RCC 7860 (cell line): ENCODE measurements at regions not wholly inside any gene's neighbourhood (a gene's known extent, or its start where the extent isn't known, plus 50 kb on each side); places are given as distances from the start of the nearest gene placed in this dataset.

Experiments
- DNase-seq: peaks from one replicate; pipeline ENCODE4 v3.0.0-alpha.2; 2015; ENCODE audit warnings: low spot score
- FAIRE-seq: peaks from 2 replicates; lab custom pipeline; 2012; peaks lifted over from hg19 to GRCh38; lab: Jason Lieb, UNC

GRCh38 chr14:81668626-81669274 is 135.1 kb upstream of the SEL1L start:
- DNase-seq = no peak
- FAIRE-seq = no peak

GRCh38 chr14:81669308-81669707 is 135.7 kb upstream of the SEL1L start:
- no peak for DNase-seq
- FAIRE-seq = no peak

DNA sequence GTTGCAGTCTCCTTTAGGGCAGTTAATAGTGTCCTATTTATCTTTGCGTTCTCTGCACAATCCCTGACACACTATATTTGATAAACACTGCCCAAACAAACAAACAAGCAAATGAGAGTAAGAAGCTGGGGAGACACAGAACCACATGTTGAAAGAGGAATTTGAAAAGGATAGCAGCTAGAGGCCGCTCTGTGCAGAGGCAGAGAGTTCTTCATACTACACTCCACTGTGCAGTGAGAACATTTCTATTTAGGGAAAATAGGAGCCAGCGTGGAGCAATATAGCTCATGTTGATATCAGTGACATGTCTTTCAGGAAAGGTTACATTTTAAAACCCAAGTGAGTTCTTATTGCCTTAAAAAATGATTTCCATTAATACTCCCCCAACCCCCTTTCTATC is 140.3 kb upstream of the SEL1L start:
- DNase-seq = no peak
- no peak for FAIRE-seq

- FAIRE-seq = no peak
- DNase-seq = no peak
Measured at GRCh38 chr14:81676395-81676794, 142.7 kb upstream of the SEL1L start.

DNA sequence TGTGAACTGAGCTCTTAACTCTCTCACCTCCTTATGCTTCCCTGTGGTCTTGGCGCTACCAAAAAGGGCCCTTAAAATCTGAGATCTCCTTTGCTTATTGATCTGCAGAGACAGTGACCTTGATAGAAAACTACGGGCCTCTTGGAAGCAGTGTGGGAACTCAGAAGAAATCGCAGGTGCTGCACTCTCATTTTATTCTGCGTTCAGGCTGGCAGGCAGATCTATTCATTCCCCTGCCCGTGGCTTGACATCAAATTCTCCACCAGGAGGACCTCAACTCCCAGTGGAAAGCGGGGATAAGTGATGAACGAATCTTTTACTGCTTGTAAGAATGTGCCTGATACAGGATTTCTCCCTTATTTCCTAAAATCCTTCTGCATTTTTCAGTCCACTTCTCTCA is 143.2 kb upstream of the SEL1L start:
- FAIRE-seq = no peak
- DNase-seq = no peak

GRCh38 chr14:81677736-81678135 is 144.1 kb upstream of the SEL1L start:
- FAIRE-seq = no peak
- no peak for DNase-seq

- DNase-seq (no peak), FAIRE-seq (no peak)
Measured at GRCh38 chr14:81679226-81679625, 145.6 kb upstream of the SEL1L start.

DNA sequence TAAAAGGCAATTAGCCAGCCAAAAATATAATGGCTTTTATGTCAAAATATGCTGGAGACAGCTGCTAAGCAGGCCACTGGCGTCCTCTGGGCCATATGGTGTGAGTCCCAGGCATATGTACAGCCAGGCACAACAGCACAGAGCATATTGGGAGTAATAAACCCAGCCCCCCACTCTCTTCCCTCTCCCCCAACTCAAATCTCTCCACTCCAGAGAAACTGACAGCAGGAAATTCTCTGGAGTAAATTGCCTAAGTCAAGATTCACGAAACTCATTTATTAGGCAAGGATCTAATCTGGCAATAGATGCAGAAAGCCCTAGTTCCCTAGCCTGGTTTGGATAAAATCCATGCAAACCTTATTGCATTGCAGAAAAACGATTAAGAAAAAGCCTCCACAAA is 147.9 kb upstream of the SEL1L start:
- no peak for DNase-seq
- FAIRE-seq = no peak

GRCh38 chr14:81682134-81682533 is 148.5 kb upstream of the SEL1L start:
- no peak for FAIRE-seq
- DNase-seq = no peak

GRCh38 chr14:81682701-81683100 is 149.0 kb upstream of the SEL1L start:
- FAIRE-seq (no peak), DNase-seq (no peak)

GRCh38 chr14:81684696-81685095 is 151.0 kb upstream of the SEL1L start:
- FAIRE-seq (no peak), DNase-seq (no peak)

- FAIRE-seq (no peak), DNase-seq (no peak)
Measured at GRCh38 chr14:81686512-81686911, 152.9 kb upstream of the SEL1L start.

DNA sequence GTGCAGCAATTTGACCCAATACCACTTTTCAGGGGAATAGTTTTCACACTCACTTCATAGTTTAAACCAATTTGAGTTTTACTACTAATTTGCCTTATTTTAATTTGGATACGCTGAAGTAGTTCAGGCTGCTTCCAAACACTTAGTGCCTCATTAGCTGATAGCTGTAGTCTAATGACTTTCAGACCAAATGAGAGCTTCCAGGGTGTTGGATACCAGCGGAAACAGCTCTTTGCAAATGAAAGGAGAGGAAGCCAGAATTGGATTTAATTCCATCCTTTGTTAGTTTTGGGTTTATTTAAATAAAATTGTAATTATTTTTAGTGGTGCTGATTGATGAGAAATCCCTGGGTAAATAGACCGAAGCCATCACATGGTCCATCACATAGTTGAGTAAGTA is 158.3 kb upstream of the SEL1L start:
- FAIRE-seq (no peak), DNase-seq (no peak)

DNA sequence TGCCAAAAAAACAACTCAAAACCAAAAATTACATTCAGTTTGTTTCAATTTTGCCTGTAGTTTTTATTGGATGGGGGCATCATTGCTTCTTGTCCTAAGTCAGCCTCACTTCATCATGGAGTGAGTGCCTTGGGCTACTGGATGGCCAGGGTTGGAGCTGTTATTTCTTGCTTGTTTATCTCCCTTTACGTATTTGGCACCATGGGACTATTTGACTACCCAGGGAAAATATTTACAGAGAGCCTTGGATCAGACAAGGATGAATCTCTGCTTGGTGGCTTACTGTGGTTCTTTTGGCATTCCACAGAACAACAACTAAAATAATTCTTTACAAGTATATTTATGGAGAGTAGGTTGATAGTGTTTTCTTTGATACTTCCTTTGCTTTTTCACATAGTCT is 160.8 kb upstream of the SEL1L start:
- DNase-seq = no peak
- FAIRE-seq = no peak

DNA sequence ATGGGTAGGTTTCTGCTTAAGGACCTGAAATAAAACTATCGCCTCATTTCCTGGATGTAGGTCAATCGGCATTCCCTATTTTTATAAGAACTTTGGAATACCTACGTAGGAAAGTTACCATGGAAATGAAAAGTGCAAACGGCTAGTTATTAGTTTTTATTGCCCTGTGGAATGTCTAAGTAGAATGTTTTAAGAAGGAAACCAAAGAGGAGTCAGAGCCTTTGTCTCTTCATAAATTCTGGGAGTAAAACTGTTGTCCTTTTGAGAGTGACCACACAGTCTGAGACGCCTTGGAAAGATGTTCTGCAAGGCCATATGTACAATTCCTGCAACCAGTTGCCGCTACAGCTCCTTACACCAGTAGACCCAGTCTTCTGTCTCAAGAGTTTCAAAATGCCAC is 176.0 kb upstream of the SEL1L start:
- FAIRE-seq (no peak), DNase-seq (no peak)

GRCh38 chr14:81710232-81710845 is 176.7 kb upstream of the SEL1L start:
- DNase-seq (no peak), FAIRE-seq (no peak)

- FAIRE-seq (no peak), DNase-seq (no peak)
Measured at GRCh38 chr14:81715731-81716130, 182.1 kb upstream of the SEL1L start.

- no peak for DNase-seq
- no peak for FAIRE-seq
Measured at GRCh38 chr14:81716953-81717352, 183.3 kb upstream of the SEL1L start.

DNA sequence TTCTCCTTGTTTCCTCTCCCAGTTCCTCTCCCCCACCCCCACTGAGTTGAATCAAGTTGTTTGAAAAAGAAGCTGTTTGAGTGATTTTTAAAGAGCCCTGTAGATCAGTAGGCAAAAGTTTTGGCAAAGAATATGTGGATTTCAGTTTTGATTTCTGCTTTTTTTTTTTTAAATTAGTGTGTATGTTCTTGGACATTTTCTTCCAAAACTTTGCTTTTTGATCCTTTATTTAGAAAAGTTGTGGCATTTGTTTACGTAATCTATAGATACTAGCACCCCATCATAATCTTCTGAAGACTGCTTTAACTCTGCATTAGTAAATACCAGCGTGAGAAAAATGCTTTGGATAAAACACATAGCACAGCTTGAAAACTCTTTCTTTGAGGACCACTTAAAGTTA is 190.3 kb upstream of the SEL1L start:
- DNase-seq (no peak), FAIRE-seq (no peak)

GRCh38 chr14:81727218-81727617 is 193.6 kb upstream of the SEL1L start:
- DNase-seq (no peak), FAIRE-seq (no peak)

DNA sequence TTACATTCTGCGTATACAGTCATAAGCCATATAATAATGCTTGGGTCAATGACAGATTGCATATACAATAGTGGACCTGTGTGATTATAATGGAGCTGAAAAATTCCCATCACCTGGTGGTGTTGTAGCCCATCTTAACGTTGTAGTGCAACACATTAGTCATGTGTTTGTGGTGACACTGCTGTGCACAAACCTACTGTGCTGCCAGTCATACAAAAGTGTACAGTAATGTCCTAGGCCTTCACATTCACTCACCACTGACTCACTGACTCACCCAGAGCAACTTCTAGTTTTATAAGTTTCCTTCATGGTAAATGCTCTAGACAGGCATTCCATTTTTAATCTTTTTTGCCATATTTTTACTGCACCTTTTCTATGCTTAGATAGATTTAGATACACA is 194.8 kb upstream of the SEL1L start:
- no peak for DNase-seq
- no peak for FAIRE-seq

- FAIRE-seq = no peak
- no peak for DNase-seq
Measured at GRCh38 chr14:81729622-81730021, 196.0 kb upstream of the SEL1L start.

DNA sequence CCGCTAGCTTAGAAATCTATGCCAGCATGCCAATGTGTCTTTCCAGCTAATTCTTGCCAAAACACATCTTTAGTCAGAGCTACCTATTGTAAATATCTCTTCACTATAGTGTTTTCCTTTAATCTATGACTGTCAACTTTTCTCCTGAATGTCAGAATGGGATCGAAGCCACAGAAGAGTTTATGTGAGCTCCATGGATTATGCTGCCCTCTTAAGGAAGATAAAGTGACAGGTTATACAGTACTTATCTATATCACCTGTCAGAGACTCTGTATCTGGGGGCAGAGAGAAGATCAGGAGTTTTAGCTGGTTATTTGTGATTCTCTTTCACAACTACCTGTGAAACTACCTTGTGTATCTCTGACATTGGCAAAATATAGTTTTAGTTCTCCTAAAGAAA is 204.3 kb upstream of the SEL1L start:
- DNase-seq (no peak), FAIRE-seq (no peak)
